T47D (cell line): ENCODE measurements at regions not wholly inside any gene's neighbourhood (a gene's known extent, or its start where the extent isn't known, plus 50 kb on each side); places are given as distances from the start of the nearest gene placed in this dataset.

Source experiments
- DNase-seq, 2 experiments: peaks; one replicate each; pipeline versions ENCODE4 v3.0.0 to v3.0.0-alpha.2; 2011 to 2012; ENCODE audit warnings: low read depth in 1 of 2, low spot score in 1 of 2
- JUND ChIP-seq: IDR thresholded peaks from 2 replicates; pipeline ENCODE4 v1.6.1; 2012; ENCODE audit warnings: low read depth
- in situ Hi-C: cut with HindIII; loops from 2 replicates; pipeline ENCODE4 v1.10.0; 2016; ENCODE audit warnings: low sequenced_read_pairs, low pct_unique_long_range_greater_than_20kb

- no peak for TF ChIP-seq JUND
- DNase-seq, result no peak
- in situ Hi-C loops, result no loop called here
These were observed 291.1 kb upstream of the C11orf87 start for GRCh38 chr11:109130910-109131309.

- DNase-seq, result no peak
- no peak for TF ChIP-seq JUND
- in situ Hi-C loops, result no loop called here
These were observed 289.5 kb upstream of the C11orf87 start for GRCh38 chr11:109132539-109132938.

- no peak for DNase-seq
- no peak for TF ChIP-seq JUND
- in situ Hi-C loops, result no loop called here
These were observed 288.8 kb upstream of the C11orf87 start for GRCh38 chr11:109133159-109133558.

GRCh38 chr11:109135627-109136026 is 286.4 kb upstream of the C11orf87 start:
- TF ChIP-seq JUND, result no peak

GRCh38 chr11:109138196-109138595 is 283.8 kb upstream of the C11orf87 start:
- DNase-seq, result no peak
- no peak for TF ChIP-seq JUND
- in situ Hi-C loops, result no loop called here

More at GRCh38 chr11:109135627-109136026, 286.4 kb upstream of the C11orf87 start:
- DNase-seq, result no peak
- in situ Hi-C loops, result no loop called here

GRCh38 chr11:109140426-109140825 is 281.6 kb upstream of the C11orf87 start:
- DNase-seq, result no peak
- in situ Hi-C loops, result no loop called here
- no peak for TF ChIP-seq JUND

- TF ChIP-seq JUND, result no peak
- no peak for DNase-seq
- in situ Hi-C loops, result no loop called here
These were observed 281.0 kb upstream of the C11orf87 start for GRCh38 chr11:109140857-109141515.

- no peak for DNase-seq
- in situ Hi-C loops, result no loop called here
- no peak for TF ChIP-seq JUND
These were observed 276.7 kb upstream of the C11orf87 start for GRCh38 chr11:109145287-109145686.

GRCh38 chr11:109147726-109148125 is 274.3 kb upstream of the C11orf87 start:
- no peak for TF ChIP-seq JUND
- no peak for DNase-seq
- in situ Hi-C loops, result no loop called here

GRCh38 chr11:109148669-109149068 is 273.3 kb upstream of the C11orf87 start:
- no peak for TF ChIP-seq JUND
- in situ Hi-C loops, result no loop called here
- DNase-seq, result no peak

- no peak for TF ChIP-seq JUND
- DNase-seq, result no peak
- in situ Hi-C loops, result no loop called here
These were observed 271.4 kb upstream of the C11orf87 start for GRCh38 chr11:109150581-109150980.

- TF ChIP-seq JUND, result no peak
- in situ Hi-C loops, result no loop called here
- no peak for DNase-seq
These were observed 268.2 kb upstream of the C11orf87 start for GRCh38 chr11:109153836-109154235.

GRCh38 chr11:109155291-109155690 is 266.7 kb upstream of the C11orf87 start:
- no peak for TF ChIP-seq JUND
- DNase-seq, result no peak
- in situ Hi-C loops, result no loop called here

GRCh38 chr11:109165035-109165434 is 257.0 kb upstream of the C11orf87 start:
- in situ Hi-C loops, result no loop called here
- DNase-seq, result no peak
- no peak for TF ChIP-seq JUND

GRCh38 chr11:109166441-109166840 is 255.5 kb upstream of the C11orf87 start:
- DNase-seq, result no peak
- TF ChIP-seq JUND, result no peak
- in situ Hi-C loops, result no loop called here
